HG03558 (cell line): ENCODE measurements at regions not wholly inside any gene's neighbourhood (a gene's known extent, or its start where the extent isn't known, plus 50 kb on each side); places are given as distances from the start of the nearest gene placed in this dataset.

Experiments used
- ATAC-seq: cut with Tn5 transposase; IDR thresholded peaks from one replicate; pipeline ENCODE4 v1.9.1; 2021; ENCODE audit warnings: moderate number of reproducible peaks; ENCODE audit not compliant: unreplicated experiment; ENCODE audit errors: extremely low read depth

- no peak for ATAC-seq
These were observed 1145.6 kb upstream of the MIR17HG start for GRCh38 chr13:90201676-90202460.

- ATAC-seq: no peak
These were observed 1142.4 kb upstream of the MIR17HG start for GRCh38 chr13:90205081-90205480.

- no peak for ATAC-seq
These were observed 1141.6 kb upstream of the MIR17HG start for GRCh38 chr13:90205911-90206310.

GRCh38 chr13:90217275-90217674 lies 1130.2 kb upstream of the MIR17HG start:
- ATAC-seq: no peak

GRCh38 chr13:90222758-90223157 lies 1124.7 kb upstream of the MIR17HG start:
- no peak for ATAC-seq

GRCh38 chr13:90230311-90230710 lies 1117.2 kb upstream of the MIR17HG start:
- no peak for ATAC-seq

- ATAC-seq: no peak
These were observed 1115.2 kb upstream of the MIR17HG start for GRCh38 chr13:90232291-90232690.

DNA sequence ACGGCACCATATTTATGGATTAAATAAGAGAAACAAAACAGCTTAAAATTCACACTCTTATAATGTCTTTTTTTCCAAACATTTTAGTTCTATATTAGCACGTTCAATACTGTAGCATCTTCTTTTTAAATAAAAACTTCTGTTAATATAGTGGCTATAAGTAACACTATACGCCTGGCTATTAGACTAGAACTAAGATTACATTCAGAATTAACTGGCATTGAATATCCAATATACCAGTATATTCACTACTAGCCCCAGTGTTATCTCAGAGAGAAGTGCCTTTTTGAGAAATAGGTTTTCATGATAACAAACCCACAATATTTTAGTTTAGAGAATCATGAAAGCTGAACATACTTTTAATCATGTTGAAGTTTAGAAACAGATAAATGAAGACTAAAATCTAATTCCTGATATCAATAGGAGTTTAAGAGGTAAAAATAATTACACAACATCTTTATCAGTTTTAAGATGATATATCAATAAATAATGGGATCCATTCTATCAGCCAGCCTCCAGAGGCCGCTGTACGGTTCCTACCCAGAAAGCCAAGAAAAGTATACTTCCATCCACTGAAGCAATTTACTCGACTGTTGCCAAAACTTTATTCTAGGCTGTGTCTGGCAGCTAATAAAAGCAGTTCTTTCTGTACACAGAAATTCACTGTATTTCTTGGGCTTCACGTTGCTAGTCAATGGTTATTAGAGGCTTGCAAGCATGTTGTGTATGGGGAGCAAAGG lies 1113.4 kb upstream of the MIR17HG start:
- no peak for ATAC-seq

DNA sequence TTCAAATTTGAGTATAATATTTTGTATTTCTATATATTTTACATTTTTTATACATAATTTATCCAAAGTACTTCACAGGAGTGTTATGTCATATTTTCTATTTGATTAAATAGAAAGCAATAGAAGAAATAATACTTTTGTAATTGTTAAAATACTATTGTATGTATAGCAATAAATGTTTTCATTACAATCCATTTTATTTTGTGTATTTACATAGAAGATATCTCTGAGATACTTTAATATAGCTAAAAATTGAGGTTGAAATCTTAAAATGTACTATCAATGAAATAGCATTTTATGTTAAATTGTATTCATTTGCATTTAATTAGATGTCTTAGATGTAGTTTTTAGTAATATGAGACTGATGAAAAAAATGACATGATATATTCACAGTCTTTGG lies 1109.6 kb upstream of the MIR17HG start:
- ATAC-seq: no peak

DNA sequence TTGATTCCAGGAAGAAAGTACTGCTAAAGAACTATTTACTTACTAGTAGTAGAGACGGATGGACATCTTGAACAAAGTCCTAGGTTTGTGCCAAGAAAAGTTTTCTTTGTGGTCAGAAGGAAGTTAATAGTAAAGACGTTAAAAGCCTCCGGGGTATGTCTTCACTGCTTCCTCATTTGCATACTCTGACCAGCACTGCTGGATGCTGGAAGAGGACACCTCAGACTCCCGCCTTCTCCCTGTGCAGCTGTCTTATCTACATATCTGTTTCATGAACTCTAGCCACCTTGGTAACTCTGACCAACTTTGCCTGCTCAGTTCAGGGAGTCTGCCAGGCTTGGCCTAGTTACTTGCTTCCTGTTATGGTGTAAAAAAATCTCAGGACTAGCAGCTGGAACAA lies 1109.1 kb upstream of the MIR17HG start:
- no peak for ATAC-seq

DNA sequence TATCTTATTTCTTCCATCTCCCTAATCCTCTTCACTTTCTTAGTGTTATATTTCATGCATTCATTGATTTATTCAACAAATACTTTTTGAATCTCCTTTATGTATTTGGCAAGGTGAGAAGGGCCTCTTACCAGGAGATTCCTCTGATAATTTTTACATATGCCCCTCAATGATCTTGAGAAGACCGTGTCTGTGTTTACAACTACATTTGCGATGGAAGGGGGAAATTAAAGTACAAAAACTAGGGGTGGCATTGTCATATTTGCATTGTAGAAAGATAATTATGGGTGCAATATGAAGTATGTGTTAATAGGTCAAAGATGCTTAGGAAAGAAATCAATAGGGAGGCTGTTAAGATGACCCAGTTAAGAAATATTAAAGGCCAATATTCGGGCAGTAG lies 1108.4 kb upstream of the MIR17HG start:
- no peak for ATAC-seq

DNA sequence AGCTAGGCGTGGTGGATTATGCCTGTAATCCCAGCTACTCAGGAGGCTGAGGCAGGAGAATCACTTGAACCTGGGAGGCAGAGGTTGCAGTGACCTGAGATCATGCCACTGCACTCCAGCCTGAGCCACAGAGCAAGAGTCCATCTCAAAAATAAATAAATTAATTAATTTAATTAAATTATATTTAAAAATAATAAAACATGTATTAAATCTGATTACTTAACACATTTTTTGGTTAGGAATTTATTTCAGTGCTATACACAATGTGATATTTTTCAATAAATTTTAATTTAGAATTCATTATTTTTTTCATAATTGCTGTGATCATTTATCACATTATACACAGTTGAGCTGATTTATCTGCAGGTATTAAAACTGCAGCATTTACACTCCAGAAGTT lies 1101.5 kb upstream of the MIR17HG start:
- no peak for ATAC-seq

DNA sequence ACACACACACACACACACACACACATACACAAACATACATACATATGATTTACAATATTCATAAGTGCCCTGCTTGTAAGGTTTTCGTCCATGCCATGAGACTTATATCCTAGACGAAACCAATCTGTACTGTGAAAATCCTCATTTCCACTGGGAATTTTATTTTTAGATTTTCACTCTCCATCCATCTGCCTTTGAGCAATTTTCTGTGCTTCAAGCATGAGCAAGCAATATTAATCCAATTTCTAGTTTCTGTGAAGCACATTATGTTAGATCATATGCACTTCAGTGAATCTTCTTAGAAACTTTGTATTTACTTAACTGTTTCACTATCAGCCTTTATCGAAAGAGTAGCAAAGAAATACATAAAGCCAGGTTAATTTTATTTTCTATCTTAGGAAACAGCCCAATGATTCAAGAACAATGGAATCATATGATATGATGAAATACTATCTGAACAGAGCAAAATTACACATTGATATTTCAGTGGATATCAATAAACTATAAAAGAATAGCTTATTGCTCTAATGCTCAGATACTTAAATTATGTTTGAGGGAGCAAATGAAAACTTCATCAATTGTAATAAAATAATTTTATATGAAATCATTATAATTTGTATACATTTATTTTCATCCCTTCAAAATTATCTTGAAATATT lies 1100.7 kb upstream of the MIR17HG start:
- ATAC-seq: no peak

GRCh38 chr13:90253806-90254205 lies 1093.7 kb upstream of the MIR17HG start:
- no peak for ATAC-seq

DNA sequence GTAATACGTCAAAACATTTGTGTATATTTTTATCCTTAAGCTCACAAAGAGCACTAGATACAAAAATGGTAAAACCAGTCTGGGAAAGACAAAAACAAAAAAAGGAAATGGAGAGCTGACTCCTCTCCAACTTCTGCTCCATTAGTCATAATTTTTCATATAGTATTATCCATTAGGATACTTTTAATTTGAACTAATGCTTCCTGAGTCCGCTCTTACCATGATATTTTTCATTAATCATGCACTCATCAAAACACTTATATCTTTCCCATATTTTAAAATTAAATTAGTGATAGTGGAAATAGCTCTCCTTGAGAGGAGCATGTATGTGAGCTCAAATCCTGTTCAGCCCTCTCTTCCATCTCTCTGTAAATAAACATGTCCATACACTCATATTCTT lies 1093.0 kb upstream of the MIR17HG start:
- ATAC-seq: no peak

DNA sequence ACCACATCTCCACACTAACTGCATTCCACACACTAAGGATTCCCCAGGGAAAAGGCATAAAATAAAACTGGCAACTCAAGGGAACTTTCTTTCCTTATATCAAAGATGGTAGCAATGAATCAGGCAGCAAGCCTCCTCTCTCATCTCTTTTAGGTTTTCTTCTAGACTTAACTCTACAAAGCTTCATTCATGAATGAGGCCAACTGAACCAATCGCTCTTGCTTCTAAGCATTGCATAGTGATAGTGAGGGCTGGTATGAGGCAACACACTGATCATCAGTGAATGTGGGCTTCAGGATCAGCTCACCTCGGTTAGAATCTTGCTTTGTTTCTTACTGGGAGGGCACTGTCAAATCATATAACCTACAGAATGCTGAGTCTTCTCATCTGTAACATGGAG lies 1090.7 kb upstream of the MIR17HG start:
- no peak for ATAC-seq

DNA sequence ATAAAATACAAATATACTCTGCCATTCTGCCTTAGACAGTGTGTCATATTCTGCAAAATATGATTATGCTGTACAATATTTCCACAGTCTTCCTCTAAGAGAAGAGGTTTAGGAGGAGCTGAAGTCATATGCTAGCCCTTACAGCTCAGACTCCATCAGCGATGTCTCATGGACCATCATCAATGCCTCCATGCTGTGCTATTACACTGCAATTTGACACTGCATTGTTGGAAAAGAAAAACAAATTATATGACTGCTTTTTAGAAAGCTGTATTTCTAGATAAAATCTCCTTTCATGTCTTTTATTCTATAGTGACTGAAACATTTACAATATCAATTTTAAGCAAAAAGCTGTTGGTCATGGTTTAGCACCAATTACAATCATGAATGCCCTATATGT lies 1089.4 kb upstream of the MIR17HG start:
- no peak for ATAC-seq

- ATAC-seq: no peak
These were observed 1086.1 kb upstream of the MIR17HG start for GRCh38 chr13:90261343-90261742.

- no peak for ATAC-seq
These were observed 1077.3 kb upstream of the MIR17HG start for GRCh38 chr13:90270226-90270625.

GRCh38 chr13:90272356-90272755 lies 1075.1 kb upstream of the MIR17HG start:
- ATAC-seq: no peak

- ATAC-seq: no peak
These were observed 1071.3 kb upstream of the MIR17HG start for GRCh38 chr13:90276216-90276615.
